ENCODE measurements at regions not wholly inside any gene's neighbourhood (a gene's known extent, or its start where the extent isn't known, plus 50 kb on each side); places are given as distances from the start of the nearest gene placed in this dataset.

DNA sequence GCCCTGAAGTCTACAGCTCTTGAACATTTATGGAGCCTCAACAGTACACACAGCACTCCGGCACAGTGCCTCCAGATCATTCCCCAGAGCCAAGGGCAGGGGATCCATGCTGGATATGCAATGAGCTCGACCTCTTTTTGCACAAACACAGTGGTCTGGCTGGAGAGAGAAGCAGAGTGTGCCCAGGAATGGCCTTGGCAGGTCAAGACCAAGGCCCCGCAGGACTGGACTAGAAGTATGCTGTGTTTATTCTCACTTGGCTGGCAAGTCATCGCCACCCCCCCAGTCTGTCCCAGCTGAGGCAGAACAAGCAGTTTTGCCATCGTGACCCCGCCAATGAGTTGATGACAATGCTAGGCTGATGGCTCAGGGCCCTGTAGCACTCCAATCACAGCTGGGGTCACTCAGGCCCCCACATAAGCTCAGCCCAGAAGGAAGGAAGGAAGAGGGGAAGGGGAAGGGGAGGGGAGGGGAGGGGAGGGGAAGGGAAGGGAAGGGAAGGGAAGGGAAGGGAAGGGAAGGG lies 212.1 kb downstream of the TTC32 start:
- peaks cover 5% of the 10 kb centered on the region for H3K27me3 Mint-ChIP-seq (ENCODE audit: unreplicated experiment)
- H3K4me1 Mint-ChIP-seq (ENCODE audit: unreplicated experiment), result no peaks in the 10 kb centered on the region
- TF ChIP-seq, protein P1, sequence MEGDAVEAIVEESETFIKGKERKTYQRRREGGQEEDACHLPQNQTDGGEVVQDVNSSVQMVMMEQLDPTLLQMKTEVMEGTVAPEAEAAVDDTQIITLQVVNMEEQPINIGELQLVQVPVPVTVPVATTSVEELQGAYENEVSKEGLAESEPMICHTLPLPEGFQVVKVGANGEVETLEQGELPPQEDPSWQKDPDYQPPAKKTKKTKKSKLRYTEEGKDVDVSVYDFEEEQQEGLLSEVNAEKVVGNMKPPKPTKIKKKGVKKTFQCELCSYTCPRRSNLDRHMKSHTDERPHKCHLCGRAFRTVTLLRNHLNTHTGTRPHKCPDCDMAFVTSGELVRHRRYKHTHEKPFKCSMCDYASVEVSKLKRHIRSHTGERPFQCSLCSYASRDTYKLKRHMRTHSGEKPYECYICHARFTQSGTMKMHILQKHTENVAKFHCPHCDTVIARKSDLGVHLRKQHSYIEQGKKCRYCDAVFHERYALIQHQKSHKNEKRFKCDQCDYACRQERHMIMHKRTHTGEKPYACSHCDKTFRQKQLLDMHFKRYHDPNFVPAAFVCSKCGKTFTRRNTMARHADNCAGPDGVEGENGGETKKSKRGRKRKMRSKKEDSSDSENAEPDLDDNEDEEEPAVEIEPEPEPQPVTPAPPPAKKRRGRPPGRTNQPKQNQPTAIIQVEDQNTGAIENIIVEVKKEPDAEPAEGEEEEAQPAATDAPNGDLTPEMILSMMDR (IDR thresholded peaks at IDR 0.05; ENCODE audit: unreplicated experiment), result no peak
- no peak for DNase-seq (ENCODE audit: low spot score)
- H3K9me3 Mint-ChIP-seq (ENCODE audit: unreplicated experiment), result no peaks in the 10 kb centered on the region
- H3K36me3 Mint-ChIP-seq (ENCODE audit: low read depth, unreplicated experiment), result no peaks in the 10 kb centered on the region
- no peak overlapping the region for H3K27ac Mint-ChIP-seq (ENCODE audit: unreplicated experiment)
- H3K4me3 Mint-ChIP-seq (ENCODE audit: unreplicated experiment), result no peak overlapping the region

DNA sequence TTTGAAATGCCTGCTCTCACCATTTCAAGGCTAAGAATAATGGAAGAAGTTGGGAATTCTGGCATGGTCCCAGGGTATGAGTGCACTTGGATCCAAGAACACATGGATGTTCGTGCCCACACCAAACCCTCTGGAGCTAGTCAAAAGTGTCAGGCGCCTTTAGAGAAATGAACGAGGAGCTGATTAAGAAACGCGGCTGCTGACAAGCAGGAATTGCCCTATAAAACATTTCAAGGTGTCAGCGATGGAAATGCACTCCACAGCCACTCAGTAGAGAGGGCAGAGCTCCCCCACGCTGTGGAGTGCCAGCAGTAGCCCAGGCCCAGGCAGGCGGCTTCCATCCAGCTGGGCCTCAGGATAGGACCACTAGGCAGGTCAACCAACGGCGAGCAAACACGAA lies 213.7 kb downstream of the TTC32 start:
- Mint-ChIP-seq H3K9me3 (ENCODE audit: unreplicated experiment) (no peaks in the 10 kb centered on the region), H3K4me3 (ENCODE audit: unreplicated experiment) (no peak overlapping the region), H3K36me3 (ENCODE audit: low read depth, unreplicated experiment) (no peaks in the 10 kb centered on the region), H3K27me3 (ENCODE audit: unreplicated experiment) (peaks cover 5% of the 10 kb centered on the region), H3K4me1 (ENCODE audit: unreplicated experiment) (no peaks in the 10 kb centered on the region), H3K27ac (ENCODE audit: unreplicated experiment) (no peak overlapping the region)
- DNase-seq (ENCODE audit: low spot score), result no peak
- TF ChIP-seq, protein P1 (IDR thresholded peaks at IDR 0.05; ENCODE audit: unreplicated experiment), result no peak

DNA sequence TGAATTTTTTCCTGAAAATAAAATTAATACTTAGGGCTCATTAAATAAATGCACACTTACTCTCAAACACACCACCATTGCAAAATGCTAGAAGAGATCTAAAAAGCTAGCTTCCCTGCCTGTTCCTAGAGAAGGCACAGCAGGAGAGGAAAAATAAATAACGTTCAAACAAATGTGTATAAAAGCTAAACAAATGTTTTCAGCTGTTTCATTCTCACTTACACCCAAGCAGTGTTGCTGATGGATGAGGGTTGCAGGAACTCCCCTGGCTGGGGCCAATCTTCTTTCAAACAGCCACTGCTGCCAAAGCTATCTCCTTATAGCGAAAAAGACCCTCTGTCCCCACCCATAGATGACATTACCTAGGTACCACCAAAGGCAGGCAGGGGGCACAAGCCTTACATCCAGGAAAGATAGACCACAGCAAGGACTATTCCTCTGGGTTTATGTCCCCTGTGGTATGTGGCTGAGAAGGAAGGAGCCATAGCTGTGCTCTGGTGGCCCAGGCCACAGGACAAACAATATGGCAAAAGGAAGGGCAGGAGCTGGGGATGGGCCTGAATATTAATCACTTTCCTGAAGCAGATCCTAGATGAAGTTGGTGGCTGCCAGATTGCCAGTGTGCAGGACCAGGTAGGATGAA lies 214.6 kb downstream of the TTC32 start:
- Mint-ChIP-seq H3K4me1 (ENCODE audit: unreplicated experiment) (no peaks in the 10 kb centered on the region), H3K27me3 (ENCODE audit: unreplicated experiment) (peaks cover 5% of the 10 kb centered on the region), H3K27ac (ENCODE audit: unreplicated experiment) (no peak overlapping the region), H3K4me3 (ENCODE audit: unreplicated experiment) (no peak overlapping the region), H3K36me3 (ENCODE audit: low read depth, unreplicated experiment) (no peaks in the 10 kb centered on the region), H3K9me3 (ENCODE audit: unreplicated experiment) (no peaks in the 10 kb centered on the region)
- no peak for DNase-seq (ENCODE audit: low spot score)
- TF ChIP-seq, protein P1 (IDR thresholded peaks at IDR 0.05; ENCODE audit: unreplicated experiment), result no peak

DNA sequence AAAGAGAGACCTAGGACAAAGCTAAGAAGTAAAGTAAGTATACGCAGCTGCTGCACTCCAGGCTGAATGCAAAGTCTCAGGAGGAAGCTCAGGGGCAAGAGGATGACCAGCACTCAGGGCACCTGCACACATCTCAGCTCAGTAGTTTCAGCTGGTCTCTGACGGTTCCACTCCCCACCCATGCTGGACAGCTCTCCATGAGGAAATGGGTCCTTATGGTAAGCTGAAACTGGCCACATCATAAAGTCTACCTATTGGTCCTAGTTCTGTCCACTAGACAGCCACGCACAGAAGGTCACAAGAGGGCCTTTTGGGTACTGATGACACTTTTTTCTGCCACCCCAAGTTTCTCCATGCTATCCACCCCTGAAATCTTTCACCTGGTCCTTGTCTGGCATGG lies 215.3 kb downstream of the TTC32 start:
- Mint-ChIP-seq H3K27ac (ENCODE audit: unreplicated experiment) (no peak overlapping the region), H3K27me3 (ENCODE audit: unreplicated experiment) (peaks cover 5% of the 10 kb centered on the region), H3K9me3 (ENCODE audit: unreplicated experiment) (no peaks in the 10 kb centered on the region), H3K4me3 (ENCODE audit: unreplicated experiment) (no peak overlapping the region), H3K4me1 (ENCODE audit: unreplicated experiment) (no peaks in the 10 kb centered on the region), H3K36me3 (ENCODE audit: low read depth, unreplicated experiment) (no peaks in the 10 kb centered on the region)
- DNase-seq (ENCODE audit: low spot score), result no peak
- TF ChIP-seq, protein P1 (IDR thresholded peaks at IDR 0.05; ENCODE audit: unreplicated experiment), result no peak

DNA sequence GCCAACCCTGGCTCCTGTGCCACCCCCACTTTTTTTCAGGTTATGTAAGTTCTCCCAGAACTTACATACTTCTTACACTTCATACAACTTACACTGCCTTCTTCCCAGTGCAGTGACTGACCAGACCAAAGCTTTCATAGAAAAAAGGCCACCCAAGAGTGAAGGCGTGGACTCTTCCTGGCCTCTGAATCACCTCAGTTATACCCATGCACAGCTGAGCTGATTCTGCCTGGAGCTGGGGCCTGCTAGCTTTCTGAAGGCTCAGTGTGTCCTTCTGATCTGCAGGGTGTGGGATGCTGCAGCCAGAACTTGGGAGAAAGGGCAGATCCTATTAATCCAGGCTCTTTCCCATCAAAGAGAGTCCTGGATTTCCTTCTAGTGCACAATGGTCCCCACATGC lies 216.1 kb downstream of the TTC32 start:
- H3K27ac Mint-ChIP-seq (ENCODE audit: unreplicated experiment), result no peak overlapping the region
- no peaks in the 10 kb centered on the region for H3K4me1 Mint-ChIP-seq (ENCODE audit: unreplicated experiment)
- TF ChIP-seq, protein P1 (IDR thresholded peaks at IDR 0.05; ENCODE audit: unreplicated experiment), result no peak
- no peaks in the 10 kb centered on the region for H3K9me3 Mint-ChIP-seq (ENCODE audit: unreplicated experiment)
- H3K36me3 Mint-ChIP-seq (ENCODE audit: low read depth, unreplicated experiment), result no peaks in the 10 kb centered on the region
- no peak overlapping the region for H3K4me3 Mint-ChIP-seq (ENCODE audit: unreplicated experiment)
- DNase-seq (ENCODE audit: low spot score), result no peak
- peaks cover 5% of the 10 kb centered on the region for H3K27me3 Mint-ChIP-seq (ENCODE audit: unreplicated experiment)
